Epithelial cell of proximal tubule (primary cell): ENCODE measurements at regions not wholly inside any gene's neighbourhood (a gene's known extent, or its start where the extent isn't known, plus 50 kb on each side); places are given as distances from the start of the nearest gene placed in this dataset.

Experiments
- DNase-seq: peaks from one replicate; pipeline ENCODE4 v3.0.0-alpha.2; 2011; ENCODE audit warnings: low read depth
- H3K4me3 ChIP-seq: 2 replicates; pipeline ENCODE4 v1.5.1; 2011; ENCODE audit warnings: low read depth, mild to moderate bottlenecking, low read length
- TF ChIP-seq, protein P1 (sequence below): conservative IDR thresholded peaks from 2 replicates; pipeline ENCODE4 v1.5.1; 2012; ENCODE audit warnings: low read depth, mild to moderate bottlenecking, low read length

GRCh38 chr17:14972844-14973243 is 292.3 kb downstream of the PMP22 start:
- no peak for DNase-seq
- no peak overlapping the region for H3K4me3 ChIP-seq
- TF ChIP-seq, protein P1, sequence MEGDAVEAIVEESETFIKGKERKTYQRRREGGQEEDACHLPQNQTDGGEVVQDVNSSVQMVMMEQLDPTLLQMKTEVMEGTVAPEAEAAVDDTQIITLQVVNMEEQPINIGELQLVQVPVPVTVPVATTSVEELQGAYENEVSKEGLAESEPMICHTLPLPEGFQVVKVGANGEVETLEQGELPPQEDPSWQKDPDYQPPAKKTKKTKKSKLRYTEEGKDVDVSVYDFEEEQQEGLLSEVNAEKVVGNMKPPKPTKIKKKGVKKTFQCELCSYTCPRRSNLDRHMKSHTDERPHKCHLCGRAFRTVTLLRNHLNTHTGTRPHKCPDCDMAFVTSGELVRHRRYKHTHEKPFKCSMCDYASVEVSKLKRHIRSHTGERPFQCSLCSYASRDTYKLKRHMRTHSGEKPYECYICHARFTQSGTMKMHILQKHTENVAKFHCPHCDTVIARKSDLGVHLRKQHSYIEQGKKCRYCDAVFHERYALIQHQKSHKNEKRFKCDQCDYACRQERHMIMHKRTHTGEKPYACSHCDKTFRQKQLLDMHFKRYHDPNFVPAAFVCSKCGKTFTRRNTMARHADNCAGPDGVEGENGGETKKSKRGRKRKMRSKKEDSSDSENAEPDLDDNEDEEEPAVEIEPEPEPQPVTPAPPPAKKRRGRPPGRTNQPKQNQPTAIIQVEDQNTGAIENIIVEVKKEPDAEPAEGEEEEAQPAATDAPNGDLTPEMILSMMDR = no peak

GRCh38 chr17:14971054-14971453 is 294.1 kb downstream of the PMP22 start:
- no peak overlapping the region for H3K4me3 ChIP-seq
- TF ChIP-seq, protein P1 = no peak
- no peak for DNase-seq

DNA sequence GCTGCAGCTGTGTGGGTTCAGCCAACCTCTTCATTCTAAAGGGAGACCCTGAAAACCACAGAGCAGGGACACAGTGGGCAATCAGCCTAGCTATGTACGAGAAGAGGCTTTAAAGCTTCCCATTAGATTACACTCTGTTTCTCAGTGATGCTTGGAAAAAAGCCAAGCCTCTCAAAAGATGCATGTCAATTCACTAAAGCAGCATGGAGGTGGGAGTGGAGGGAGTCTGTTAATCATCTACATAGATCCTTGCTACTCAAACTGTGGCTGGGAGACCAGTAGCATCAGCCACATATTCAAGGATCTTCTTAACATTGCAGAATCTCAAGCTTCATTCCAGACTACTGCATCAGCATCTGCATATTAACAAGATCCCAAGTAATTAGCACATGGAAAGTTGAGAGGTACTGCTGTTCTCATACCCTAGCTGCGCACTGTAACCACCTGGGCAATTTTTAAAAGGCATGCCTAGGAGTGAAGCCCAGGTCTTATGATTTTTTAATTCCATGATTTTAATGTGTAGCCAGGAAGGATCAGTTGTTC is 305.9 kb downstream of the PMP22 start:
- no peak for DNase-seq
- no peak overlapping the region for H3K4me3 ChIP-seq
- TF ChIP-seq, protein P1 = no peak

DNA sequence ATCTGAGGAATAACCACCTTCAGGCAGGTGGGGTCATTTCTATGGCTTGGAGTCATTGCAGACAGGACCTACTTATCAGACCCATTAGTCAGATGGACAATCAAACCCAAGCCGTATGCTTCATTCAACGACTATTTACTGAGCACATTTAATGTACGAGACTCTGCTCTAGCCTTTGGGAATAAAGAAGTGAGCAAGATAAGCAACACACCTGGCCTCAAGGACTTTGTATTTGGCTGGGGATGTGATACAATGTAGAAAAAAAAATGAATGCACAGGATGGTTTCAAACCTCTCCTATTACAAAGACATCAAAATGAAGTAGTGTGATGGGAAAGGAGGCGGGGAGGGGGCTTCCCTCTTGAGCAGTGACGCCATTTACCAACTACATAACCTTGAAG is 311.7 kb downstream of the PMP22 start:
- no peak for DNase-seq
- TF ChIP-seq, protein P1 = no peak
- H3K4me3 ChIP-seq = no peak overlapping the region

DNA sequence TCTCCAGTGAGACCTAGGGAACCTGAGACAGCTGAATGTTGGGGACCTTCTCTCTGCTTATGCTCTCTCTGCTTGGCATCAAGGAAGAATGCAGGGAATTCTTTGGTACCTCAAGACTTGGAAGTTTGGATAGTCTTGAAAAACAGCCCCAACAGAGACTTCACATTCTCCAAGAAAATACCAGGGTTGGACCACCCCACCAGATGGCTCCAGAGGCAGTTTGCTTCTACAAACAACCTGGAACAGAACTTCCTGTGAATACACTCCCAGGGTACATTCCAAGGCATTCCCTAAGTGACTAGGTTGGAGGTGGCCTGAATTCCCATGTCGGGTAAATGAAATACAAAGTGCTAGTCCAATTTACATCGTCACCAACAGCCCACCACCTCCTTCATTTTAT is 314.4 kb downstream of the PMP22 start:
- TF ChIP-seq, protein P1 = no peak
- no peak for DNase-seq
- H3K4me3 ChIP-seq = no peak overlapping the region

- DNase-seq = no peak
- TF ChIP-seq, protein P1 = no peak
- H3K4me3 ChIP-seq = no peak overlapping the region
These were observed 314.9 kb downstream of the PMP22 start for GRCh38 chr17:14950216-14950615.

DNA sequence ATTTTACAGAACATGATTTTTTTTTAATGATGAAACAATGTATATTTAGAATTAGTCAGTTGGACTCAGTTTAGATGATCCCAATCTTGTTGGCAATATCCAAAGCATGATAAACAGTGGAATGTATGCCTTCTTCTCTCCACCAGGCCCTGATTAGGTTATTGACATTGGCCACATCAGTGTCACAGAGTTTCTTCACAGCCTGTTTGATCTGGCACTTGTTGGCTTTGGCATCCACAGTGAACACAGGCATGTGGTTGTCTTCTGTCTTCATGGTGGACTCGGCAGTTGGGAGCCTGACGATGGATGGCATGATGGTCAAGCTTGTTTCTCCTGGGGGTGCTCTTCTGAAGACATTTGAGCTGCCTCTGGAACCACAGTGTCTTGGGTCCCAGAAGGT is 317.5 kb downstream of the PMP22 start:
- DNase-seq = no peak
- TF ChIP-seq, protein P1 = no peak

More for the DNA sequence above, 317.5 kb downstream of the PMP22 start:
- no peak overlapping the region for H3K4me3 ChIP-seq
